Activated T-helper 1 cell treated with Interleukin-2 at 50 U/mL for 16 hours (primary cell): ENCODE measurements at regions not wholly inside any gene's neighbourhood (a gene's known extent, or its start where the extent isn't known, plus 50 kb on each side); places are given as distances from the start of the nearest gene placed in this dataset.
"Not testable (repeated sequence)": the region's sequence is repeated elsewhere in the genome, so short reads cannot be mapped to it uniquely, and the experiment has no call there.

ENCODE experiments used
- DNase-seq: peaks from one replicate; pipeline ENCODE4 v3.0.0-alpha.2; 2020; ENCODE audit warnings: low read depth

DNA sequence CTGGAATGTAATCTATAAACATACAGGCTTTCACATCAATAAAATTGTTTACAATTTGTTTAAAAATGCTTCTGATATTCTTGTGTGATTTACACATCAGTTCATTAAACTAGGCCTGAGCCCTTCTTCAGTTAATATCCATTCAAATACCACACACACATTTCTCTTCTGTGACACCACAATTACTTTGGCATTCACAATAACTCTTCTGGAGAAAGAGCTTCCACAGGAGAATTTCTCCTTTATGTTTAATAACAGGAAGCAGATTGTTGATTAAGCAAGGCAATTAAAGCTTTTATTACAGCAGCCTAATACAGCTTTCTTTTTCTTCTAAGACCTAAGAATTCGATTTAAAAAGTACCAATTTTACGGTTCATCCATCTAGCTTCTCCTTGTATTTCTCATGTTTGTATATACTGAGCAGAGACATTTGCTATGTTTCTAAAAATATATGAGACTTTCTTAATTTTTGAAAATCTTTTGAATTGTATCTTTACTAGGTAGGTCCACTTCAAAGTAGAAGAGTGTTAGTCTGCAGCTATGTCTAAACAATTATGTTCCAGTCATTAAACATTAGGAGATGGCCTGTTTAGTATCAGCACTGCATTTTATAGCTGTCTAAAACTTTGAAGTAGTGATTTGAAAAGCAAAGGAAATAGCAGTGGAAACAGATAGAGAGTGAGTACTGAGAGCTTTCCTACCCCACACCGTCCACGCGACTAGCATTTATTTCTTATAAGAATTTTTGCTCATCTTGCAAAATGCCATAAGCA is 511.1 kb upstream of the UBE2E2 start:
- DNase-seq = no peak

DNA sequence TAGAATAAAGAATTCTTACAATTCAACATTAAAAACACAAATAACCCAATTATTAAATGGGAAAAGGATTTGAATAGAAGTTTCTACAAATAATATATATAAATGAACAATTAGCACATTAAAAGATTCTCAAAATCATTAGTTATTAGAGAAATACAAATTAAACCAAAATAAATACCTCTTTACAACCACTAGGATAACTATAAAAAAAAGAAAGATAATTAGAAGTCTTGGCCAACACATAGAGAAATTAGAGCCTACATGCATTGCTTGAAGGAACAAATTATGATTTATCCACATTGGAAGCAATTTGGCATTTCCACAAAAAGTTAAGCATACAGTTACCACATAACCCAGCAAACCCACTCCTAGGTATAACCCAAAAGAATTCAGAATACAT is 502.3 kb upstream of the UBE2E2 start:
- DNase-seq = no peak

DNA sequence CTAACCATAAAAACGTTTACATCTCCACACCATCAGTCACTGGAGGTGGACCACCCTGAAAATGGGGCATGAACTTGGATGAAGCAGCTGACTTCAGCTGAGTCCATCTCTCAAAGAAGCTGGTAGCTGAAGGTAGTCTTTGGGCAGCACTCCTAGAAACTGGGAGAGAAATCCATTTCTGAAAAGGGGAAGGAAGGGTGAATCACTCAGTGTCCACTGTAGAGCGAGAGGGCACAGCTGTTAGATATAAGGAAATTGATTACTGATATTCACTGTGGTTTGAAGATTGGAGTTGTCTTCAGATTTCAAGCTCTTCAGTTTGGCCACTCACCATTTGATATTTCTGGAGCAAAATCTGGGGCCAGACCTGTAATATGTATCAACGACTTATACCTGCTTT is 499.0 kb upstream of the UBE2E2 start:
- no peak for DNase-seq

DNA sequence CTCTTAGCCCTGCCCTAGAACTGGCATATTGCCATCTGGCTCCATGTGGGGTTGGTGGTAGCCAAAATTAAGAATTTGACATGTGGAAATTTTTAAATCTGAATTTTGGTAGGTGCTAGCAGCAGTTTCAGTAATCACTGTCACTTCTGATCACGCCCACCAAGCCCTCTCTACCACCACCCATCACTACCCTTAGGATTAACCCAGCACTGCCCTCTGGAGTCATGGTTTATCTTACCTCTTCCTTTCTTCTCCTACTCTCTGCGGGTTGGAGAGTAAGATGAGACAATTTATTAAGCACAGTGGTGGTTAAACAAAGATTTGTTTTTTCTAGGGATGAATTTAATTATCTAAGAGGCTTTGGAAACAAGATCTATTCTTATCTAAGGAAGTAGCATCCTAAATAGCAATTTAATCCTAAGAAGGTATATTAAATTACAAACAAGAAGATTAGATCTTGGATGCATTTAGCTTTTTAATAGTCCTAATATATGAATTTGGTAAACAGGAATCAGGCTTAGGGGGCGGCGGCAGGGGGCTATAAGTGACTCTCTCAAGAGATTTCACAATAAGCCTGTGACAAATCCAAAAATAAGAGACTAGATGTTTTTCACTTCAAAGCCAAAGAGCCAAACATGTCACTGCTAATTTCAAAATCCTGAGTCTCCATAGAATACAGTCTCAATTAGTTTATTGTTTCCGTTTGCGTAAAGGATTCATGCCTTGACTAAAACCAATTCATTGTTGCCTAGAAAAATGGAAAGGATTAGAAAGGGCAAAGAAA is 498.4 kb upstream of the UBE2E2 start:
- DNase-seq = no peak

DNA sequence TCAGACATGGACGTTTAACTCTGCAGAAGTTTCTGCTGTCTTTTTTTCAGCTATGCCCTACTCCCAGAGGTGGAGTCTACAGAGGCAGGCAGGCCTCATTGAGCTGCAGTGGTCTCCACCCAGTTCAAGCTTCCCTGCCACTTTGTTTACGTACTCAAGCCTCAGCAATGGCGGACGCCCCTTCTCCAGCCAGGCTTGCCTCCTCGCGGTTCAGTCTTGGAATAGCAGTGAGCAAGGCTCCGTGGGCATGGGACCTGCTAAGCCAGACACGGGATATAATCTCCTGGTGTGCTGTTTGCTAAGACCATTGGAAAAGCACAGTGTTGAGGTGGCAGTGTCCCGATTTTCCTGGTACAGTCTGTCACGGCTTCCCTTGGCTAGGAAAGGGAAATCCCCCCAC is 496.2 kb upstream of the UBE2E2 start:
- DNase-seq = not testable (repeated sequence)

DNA sequence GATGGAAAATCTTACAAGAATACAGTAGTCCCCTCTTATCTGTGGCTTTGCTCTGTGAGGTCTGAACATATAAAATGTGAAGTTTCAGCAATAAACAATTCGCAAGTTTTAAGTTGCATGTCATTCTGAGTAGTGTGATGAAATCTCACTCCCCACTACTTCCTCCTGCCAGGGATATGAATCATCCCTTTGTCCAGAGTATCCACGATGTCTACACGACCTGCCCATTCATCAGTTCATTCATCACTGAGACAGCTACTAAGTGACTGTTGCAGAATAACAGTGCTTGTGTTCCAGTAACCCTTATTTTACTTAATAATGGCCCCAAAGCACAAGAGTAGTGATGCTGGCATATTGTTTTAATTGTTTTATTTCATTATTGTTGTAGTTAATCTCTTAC is 489.2 kb upstream of the UBE2E2 start:
- no peak for DNase-seq

DNA sequence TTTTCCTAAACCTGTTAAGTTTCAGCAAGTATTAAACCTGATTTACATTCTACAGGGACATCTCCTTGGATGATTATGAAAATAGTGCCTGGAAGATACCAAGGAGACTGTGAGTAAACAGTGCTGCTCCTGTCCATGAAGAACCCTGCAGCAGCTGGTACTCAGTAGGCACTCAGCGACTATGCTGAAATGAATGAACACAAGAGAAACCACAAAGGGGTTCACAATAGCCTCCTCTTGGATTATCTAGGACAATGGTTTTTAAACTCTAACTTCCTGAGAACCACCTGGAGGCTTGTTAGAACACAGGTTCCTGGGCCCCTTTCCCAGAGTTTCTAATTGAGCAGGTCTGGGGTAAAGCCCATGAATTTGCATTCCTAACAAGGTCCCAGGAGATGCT is 488.4 kb upstream of the UBE2E2 start:
- no peak for DNase-seq

DNA sequence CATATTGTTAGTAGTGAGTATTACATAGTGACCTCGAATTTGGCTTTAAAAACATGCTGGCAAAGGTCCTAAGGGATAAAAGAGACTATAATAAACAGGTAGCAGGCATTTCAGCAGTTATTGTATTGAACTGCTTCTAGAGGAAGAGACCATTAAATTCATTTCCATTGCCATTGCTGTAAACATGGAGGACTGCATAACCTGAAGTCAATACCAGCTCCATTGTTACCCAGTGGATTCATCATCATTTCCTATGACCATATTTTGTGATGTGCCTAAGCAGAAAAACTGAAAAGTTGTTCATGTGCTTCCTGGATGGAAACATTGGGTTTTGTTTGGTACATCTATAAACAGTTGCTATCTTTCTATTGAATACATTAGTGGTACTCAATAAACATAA is 482.5 kb upstream of the UBE2E2 start:
- DNase-seq = no peak

DNA sequence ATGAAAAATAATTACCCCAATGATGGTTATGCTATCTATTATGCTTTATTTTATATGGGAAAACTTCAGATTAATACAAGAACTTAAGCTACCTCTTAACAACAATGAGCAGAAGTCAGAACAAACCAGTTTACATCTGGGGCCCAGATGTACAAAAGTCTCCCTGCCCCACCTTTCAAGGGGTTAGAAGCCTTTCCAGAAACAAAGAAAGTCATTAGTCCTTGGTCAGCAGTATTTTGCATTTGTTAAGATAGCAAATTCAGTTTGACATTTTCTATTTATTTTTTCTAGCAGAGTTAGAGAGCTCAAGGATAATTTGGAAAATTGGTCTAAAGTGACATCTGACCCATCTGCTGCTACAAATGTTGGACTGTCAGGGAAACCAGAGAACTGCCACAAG is 478.7 kb upstream of the UBE2E2 start:
- no peak for DNase-seq

DNA sequence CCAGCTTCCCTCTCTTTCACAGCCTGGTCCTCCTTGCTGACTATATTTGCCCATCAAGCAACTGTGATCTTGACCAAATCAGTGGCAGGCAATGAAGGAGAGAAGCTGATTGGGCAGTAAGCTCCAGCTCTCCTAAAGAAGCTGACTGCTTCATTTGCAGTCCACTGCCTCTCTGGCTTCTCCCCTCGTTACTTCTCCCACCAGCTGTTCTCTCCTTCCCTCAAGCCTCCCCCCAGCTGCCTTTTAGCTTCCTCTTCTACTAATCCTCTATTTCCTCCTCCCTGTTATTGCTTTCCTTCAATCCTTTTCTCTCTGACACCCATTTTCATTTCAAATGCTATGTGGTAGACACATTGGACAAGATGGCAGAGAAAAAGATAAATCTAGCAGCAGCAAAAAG is 474.7 kb upstream of the UBE2E2 start:
- no peak for DNase-seq

DNA sequence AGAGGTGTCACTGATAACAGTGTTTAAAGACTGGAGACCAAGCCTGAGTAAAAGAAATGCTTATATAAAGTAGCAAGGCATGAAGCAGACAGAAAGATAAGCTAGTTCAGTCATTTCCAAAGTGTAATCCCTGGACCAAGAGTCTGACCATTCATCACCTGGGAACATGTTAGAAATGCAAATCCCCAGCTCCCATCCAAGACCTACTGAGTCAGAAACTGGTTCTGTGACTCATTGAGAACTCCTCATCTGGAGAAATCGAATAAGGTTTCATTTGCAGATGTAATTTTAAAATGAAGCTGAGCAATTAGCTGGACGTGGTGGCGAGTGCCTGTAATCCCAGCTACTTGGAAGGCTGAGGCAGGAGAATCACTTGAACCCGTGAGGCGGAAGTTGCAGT is 473.9 kb upstream of the UBE2E2 start:
- no peak for DNase-seq

DNA sequence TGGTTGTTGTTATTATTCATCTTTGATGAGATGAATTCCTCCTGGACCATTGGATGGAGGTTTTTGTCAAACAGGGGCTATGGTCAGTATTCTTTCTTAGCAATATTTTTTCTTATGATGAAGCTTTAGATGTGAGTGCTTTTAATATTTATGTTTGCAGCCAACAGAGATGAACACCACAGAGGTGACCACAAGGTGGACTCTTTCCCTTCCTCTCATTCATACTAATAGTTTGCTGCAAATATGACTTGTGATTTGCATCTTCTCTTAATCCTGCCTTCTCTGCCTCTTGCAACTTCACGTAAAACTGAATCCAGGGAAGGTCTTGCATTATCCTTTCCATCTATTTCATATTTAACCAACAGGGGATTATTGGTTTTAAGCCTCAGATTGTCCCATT is 473.1 kb upstream of the UBE2E2 start:
- no peak for DNase-seq

DNA sequence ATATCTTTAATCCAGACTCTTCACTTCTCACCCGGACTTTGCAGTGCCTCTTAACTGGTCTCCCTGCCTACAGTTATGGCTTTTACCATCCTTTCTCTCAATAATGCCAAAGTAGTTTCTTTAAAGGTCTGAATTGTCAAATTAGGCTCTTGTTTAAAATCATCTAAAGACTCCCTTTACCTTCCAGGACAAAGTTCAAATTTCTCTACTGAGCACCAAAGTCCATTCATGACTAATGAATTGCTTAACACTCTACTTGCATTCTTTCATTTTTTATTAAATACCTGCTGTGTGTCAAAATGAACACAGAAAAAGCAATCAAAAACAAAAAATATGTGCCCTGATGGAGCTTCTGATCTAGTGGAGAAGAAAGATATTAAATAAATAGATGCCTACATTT is 472.4 kb upstream of the UBE2E2 start:
- no peak for DNase-seq

DNA sequence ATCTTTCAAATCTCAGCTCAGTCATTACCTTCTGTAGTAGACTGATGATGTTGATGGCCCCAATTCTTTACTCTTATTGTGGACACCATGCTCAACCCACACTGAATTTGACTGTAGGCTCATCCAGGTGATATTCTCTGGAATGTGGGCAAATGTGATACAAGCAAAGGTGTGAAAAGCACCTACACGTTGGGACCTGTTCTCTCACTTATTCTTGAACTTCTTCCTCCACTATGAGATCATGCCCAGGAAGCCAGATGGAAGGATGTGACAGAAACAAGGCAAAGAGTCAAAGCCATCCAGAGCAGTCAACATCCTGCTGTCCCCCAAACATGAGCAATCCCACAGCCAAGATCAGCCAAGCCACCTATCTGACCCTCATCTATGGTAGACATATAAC is 471.2 kb upstream of the UBE2E2 start:
- no peak for DNase-seq

DNA sequence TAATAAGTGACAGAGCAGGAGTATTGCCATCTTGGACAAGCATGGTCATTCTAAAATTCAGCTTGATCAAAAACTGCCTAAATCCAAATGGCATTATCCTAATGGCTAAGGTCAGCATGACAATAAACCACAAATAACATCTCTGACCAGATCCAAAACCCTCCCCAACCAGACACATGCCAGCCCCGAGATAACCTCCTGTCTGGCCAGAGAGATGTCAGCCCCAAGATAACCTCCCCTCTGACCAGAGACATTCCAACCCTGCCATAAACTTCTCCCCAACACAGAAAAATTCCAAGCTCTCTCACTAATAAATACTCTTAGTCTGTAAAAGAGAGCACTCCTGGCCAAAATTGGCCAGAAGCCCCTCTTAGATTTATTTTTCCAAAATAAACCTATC is 470.5 kb upstream of the UBE2E2 start:
- no peak for DNase-seq

DNA sequence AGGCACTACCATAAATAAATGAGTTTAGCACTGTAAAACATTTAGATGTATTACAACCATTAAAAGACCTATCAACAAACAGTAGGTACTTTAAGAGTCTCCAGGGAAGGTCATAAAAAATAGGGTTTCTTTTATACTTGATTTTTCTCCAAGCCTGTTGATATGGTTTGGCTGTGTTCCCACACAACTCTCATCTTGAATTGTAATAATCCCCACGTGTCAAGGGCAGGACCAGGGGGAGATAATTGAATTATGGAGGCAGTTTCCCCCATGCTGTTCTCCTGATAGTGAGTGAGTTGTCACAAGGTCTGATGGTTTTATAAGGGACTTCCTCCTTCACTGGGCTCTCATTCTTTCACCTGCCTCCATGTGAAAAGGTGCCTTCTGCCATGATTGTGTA is 468.9 kb upstream of the UBE2E2 start:
- no peak for DNase-seq

DNA sequence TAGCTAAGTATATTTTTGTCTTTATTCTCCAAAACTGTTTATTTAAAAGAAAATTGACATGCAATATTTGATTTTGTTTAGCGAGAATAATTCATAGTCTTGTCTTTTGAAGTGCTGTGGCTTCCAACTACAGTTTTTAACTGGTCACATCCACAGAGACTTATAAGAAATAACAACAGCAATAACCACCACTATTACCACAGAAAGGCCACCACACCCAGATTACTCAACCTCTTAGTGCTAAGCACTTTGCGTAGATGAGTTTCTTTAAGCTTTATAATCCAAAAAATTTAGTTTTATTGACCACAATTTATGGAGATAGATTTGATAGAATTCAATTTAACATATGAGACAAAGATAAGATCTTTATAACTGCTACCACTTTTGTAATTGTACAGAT is 468.4 kb upstream of the UBE2E2 start:
- no peak for DNase-seq

DNA sequence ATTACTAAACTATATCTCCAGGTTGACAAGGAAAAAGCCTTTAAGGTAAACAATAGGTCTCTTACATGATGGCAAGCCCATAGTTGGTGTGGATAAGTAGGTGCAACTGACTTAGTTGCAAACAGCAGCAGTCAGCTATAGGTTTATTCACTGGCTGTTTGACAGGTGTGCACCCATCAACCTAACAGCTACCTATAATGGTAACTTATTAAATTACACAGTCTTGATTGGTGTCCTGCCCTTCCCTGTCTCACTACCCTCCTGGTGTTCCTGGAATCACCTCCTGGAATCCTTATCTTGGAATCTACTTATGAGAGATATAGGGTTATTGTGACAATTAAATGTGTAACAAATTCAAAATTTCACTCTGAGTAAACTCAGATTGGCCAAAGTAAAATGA is 467.8 kb upstream of the UBE2E2 start:
- no peak for DNase-seq

DNA sequence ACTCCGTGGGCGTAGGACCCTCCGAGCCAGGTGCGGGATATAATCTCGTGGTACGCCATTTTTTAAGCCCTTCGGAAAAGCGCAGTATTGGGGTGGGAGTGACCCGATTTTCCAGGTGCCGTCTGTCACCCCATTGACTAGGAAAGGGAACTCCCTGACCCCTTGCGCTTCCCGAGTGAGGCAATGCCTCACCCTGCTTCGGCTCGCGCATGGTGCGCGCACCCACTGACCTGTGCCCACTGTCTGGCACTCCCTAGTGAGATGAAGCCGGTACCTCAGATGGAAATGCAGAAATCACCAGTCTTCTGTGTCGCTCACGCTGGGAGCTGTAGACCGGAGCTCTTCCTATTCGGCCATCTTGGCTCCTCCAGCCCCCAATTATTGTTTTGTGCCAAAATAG is 459.7 kb upstream of the UBE2E2 start:
- DNase-seq = not testable (repeated sequence)

DNA sequence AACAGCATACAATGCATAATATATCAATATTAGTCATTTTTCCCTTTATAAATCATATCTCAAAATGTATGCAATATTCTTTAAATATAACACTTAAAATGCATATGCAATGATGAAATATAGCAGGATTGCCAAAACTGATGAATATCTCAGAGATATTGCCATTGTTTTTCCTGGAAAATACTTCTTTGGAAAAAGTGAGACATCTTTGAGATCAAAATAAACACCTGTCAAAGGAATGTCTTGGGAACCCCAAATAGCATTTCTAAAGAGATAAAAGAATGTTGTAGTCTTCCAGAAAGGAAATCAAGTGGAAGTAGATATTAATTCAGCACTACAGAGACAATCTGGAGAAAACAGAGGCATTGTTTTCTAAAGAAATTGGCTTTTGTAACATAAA is 457.8 kb upstream of the UBE2E2 start:
- no peak for DNase-seq

DNA sequence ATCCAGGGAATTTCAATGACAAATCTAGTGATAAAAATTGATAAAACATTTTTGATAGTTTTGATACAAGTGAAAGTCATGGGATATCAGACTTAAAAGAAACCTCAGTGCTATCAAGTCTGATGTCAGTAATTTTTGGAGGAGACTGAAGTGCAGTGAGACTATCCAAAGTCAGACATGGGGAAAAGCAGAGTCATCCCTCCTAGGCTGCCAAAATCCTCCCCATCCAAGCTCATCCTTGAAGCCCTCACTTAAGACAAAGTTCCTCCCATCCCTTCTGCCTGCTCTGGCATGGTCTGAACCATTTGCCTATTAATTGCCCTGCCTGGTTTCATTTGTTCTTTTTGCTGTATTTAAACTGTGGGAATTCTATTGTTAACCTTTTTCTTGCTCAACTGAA is 456.9 kb upstream of the UBE2E2 start:
- DNase-seq = no peak

DNA sequence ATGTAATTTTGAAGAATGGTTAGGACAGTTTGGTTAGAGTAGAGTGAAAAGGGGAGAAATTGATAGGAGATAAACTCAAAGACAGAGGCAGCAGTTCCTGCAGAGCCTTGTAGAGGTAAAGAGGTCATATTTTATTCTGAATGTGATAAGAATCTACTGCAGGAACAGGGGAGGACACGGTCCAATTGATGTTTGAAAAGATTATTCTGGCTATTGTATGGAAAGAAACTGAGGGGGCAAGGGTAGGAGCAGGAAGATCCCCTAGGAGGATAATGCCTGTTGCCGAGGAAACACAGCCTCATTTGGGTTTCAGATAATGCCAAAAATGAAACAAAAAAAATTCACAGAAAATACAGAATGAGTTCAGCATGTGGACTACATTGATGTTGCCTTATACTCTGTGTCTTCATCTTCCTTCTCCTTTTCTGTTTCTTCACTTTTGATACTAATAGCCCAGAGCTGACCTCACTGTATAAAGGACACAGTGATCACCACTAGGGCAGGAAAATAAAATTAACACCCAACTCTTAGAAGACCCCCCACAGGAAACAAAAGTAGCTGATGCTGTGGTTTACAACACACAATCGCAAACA is 454.6 kb upstream of the UBE2E2 start:
- DNase-seq = no peak

DNA sequence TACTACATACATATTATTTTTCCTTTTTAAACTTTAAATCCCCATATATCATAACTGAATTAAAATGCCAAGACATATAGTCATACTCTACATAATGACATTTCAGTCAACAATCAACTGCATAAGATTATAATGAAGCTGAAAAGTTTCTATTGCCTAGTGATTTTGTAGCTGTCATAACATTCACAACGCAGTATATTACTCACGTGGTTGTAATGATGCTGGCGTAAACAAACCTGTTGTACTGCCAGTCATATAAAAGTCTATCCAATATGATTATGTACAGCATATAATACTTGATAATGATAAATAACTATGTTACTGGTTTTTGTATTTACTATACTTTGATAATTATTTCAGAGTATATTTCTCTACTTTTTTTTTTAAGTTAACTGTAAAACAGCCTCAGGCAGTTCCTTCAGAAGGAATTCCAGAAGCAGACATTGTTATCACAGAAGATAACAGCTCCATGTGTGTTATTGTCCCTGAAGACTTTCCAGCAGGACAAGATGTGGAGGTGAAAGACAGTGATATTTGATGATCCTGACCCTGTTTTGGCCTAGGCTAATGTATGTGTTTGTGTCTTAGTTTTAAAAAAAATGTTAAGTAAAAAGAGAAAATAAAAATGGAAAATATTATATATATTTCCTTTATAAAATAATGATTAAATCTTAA is 443.4 kb upstream of the UBE2E2 start:
- DNase-seq = no peak
